HEK293T (cell line): ENCODE measurements at regions not wholly inside any gene's neighbourhood (a gene's known extent, or its start where the extent isn't known, plus 50 kb on each side); places are given as distances from the start of the nearest gene placed in this dataset.

Experiments used
- BHLHE40 ChIP-seq: fragments of 450-650 bp; IDR thresholded peaks from 2 replicates; pipeline ENCODE4 v1.6.1; 2016; ENCODE audit warnings: mild to moderate bottlenecking, moderate library complexity, borderline replicate concordance
- CTBP1 ChIP-seq: fragments of 450-650 bp; IDR thresholded peaks from 2 replicates; pipeline ENCODE4 v1.6.1; 2016; ENCODE audit warnings: borderline replicate concordance
- FOXA1 ChIP-seq: fragments of 450-650 bp; IDR thresholded peaks from 2 replicates; pipeline ENCODE4 v1.6.1; 2016; ENCODE audit warnings: mild to moderate bottlenecking
- FOXK2 ChIP-seq: fragments of 450-650 bp; IDR thresholded peaks from 2 replicates; pipeline ENCODE4 v1.6.1; 2016; ENCODE audit warnings: mild to moderate bottlenecking
- FOXM1 ChIP-seq: fragments of 450-650 bp; IDR thresholded peaks from 2 replicates; pipeline ENCODE4 v1.6.1; 2017; ENCODE audit warnings: mild to moderate bottlenecking, borderline replicate concordance
- HDGF ChIP-seq: fragments of 450-650 bp; IDR thresholded peaks from 2 replicates; pipeline ENCODE4 v1.6.1; 2017; ENCODE audit warnings: antibody characterized with exemption, borderline replicate concordance
- LEF1 ChIP-seq: fragments of 450-650 bp; IDR thresholded peaks from 2 replicates; pipeline ENCODE4 v1.6.1; 2017; ENCODE audit warnings: mild to moderate bottlenecking, borderline replicate concordance
- NFRKB ChIP-seq: fragments of 450-650 bp; IDR thresholded peaks from 2 replicates; pipeline ENCODE4 v1.6.1; 2016; ENCODE audit warnings: mild to moderate bottlenecking, moderate library complexity
- SP1 ChIP-seq: fragments of 450-650 bp; IDR thresholded peaks from 2 replicates; pipeline ENCODE4 v1.6.1; 2017
- TARDBP ChIP-seq: fragments of 450-650 bp; IDR thresholded peaks from 2 replicates; pipeline ENCODE4 v1.6.1; 2016
- ZNF384 ChIP-seq: fragments of 450-650 bp; IDR thresholded peaks from 2 replicates; pipeline ENCODE4 v1.6.1; 2016
- TF ChIP-seq, protein P1 (sequence below): fragments of 450-650 bp; IDR thresholded peaks from 2 replicates; pipeline ENCODE4 v1.6.1; 2016

DNA sequence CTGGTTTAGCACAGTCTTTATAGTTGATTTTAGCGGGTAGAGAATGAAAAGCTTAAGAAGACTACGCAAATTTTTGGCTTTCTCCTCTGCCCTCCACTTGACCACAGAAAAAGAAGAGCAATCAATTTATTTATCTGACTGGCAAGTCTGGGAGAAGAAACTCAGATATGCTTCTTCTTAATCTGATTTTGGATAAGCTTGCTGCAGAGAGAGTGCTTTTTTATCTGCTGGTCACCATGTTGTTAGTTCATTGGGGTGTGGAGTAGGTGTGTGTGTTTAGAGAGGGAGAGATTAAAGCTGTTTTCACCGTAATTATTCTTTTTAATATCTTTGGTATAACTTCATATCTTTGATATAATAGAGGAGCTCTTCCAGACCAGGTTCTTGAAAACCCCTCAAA lies 471.4 kb upstream of the SLC10A2 start:
- TF ChIP-seq BHLHE40 (no peak), FOXM1 (no peak), NFRKB (no peak), FOXK2 (no peak), SP1 (no peak), LEF1 (no peak), ZNF384 (no peak), HDGF (no peak), FOXA1 (no peak), CTBP1 (no peak), TARDBP (no peak)
- TF ChIP-seq, protein P1, sequence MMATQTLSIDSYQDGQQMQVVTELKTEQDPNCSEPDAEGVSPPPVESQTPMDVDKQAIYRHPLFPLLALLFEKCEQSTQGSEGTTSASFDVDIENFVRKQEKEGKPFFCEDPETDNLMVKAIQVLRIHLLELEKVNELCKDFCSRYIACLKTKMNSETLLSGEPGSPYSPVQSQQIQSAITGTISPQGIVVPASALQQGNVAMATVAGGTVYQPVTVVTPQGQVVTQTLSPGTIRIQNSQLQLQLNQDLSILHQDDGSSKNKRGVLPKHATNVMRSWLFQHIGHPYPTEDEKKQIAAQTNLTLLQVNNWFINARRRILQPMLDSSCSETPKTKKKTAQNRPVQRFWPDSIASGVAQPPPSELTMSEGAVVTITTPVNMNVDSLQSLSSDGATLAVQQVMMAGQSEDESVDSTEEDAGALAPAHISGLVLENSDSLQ, result no peak
